HG03280 (cell line): ENCODE measurements at regions not wholly inside any gene's neighbourhood (a gene's known extent, or its start where the extent isn't known, plus 50 kb on each side); places are given as distances from the start of the nearest gene placed in this dataset.

Source experiments
- ATAC-seq: cut with Tn5 transposase; IDR thresholded peaks from one replicate; pipeline ENCODE4 v1.9.1; 2021; ENCODE audit warnings: mild to moderate bottlenecking, moderate library complexity; ENCODE audit not compliant: unreplicated experiment

DNA sequence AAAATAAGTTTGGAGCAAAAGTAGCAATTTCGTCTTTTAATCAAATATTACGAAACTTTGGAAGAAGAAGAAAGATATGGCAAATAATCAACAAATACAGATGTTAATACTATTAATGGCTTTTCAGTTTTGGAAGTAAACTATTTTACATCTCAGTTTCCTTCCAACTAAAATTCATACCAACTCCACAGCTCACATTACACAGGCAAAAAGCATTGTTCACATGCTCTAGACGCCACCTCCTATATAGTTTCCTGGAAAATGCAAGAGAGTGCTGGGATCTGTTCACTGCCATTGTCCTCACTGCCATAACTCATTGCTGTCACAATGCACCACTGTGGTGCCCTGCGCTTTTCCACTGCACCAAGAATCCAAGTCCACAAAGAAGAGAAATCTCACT lies 149.0 kb upstream of the FTMT start:
- no peak for ATAC-seq

DNA sequence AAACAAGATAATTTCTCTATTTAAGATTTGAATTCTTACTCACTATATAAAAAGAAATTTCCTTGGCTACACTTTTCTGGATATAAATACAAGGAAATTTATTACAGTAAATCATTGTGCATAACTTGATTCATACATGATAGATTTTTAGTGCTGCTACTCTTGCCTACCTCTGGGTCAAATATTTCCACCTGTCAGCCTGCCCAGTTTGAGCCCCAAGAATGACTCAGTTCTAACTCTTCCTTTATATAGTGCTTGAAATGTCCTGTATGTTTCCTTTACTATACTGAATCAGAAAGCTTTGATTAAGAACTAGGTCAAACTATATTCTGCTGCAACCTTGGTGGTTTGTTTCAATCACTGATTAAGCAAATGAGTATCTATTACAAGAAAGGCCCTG lies 147.4 kb upstream of the FTMT start:
- no peak for ATAC-seq

DNA sequence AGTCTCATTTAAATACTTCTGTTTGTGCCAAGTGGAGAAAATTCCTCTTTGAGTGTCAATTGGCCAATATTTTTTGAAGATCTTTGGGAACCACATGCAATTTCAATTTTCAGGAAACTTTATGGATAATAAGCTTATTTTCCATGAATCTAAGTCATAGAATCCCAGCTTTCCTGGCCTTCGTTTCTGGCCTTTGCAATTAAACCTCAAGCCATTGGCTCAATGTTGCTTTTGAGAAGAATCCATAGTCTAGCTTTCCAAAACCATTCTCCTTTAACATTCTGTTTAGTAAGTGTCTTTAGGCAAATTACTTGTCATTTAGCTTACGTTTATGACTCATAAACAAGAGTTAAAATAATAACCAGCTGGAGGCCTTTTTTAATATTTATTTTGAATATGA lies 145.0 kb upstream of the FTMT start:
- ATAC-seq: no peak

DNA sequence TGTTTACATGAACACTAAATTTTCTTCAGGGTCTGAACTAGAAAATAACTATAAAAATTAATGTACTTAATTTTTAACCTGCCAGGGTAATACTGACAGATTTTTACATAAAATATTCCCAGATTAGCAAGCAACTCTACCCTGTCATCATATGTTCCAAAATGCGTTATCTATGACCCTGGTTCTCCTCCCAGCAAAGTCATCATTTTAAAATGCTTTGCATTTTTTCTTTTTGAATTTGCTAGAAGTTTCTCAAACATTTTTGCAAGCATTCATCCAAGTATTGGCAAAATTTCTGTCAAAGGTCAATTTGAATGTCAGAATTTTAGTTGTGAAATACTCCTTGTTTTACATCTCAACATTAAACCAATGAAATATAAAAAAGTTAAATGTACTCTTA lies 144.5 kb upstream of the FTMT start:
- ATAC-seq: no peak

DNA sequence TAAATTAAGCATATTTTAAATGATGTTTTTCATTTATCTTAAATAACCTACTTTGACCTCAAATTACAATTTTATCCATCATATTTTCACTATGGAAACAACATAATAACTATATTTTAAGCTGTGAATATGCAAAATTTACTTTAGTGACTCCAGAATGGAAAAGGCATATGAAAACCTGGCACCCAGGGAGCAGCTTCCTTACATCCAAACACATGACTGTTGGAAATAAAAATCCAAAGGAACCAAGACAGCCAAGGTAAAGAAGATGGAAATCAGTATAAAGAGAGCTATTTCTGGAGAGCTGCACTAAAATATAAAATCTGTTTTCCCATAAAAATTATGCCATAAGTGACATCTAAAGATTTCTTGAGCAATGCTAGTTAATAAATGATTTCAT lies 140.3 kb upstream of the FTMT start:
- ATAC-seq: no peak

DNA sequence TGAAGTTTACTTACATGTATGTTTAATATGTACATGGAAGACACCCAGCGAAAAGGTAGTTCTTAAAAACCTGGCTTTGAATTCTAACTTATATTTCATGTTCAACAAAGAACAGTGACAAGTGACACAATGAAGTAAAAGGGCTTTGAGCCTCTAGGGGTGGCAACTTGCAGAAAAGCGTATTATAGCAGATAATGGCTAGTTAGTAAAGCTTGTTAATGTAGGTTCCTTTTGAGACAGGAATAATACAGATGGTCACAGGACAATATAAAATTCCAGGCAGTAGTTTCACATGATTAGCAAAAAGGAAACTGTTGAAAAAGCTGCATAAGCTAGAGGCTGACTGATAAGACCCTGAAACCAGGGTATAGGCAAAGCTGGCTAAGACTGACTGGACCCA lies 132.4 kb upstream of the FTMT start:
- no peak for ATAC-seq

DNA sequence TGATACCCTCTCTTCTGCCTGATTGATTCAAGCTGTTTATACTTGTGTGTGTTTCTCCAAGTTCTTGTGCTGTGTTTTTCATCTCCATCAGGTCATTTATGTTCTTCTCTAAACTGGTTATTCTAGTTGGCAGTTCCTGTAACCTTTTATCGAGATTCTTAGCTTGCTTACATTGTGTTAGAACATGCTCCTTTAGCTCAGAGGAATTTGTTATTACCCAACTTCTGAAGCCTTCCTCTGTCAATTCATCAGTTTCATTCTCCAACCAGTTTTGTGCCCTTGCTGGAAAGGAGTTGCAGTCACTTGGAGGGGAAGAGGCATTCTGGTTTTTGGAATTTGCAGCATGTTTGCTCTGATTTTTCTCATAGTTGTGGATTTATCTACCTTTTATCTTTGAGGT lies 126.2 kb upstream of the FTMT start:
- no peak for ATAC-seq

DNA sequence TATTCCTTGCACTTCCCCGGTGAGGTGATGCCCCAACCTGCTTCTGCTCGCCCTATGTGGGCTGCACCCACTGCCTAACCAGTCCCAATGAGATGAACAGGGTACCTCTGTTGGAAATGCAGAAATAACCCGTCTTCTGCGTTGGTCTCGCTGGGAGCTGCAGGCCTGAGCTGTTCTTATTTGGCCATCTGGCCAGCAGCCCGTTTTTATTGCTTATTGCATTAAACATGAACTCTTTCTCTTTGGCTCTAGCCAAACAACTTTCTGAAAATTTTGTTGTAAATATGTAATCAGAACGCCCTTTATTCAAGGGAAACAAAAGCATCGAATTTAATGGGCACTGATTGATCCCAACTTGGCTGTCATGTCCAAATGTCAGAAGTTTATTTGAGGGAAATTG lies 124.7 kb upstream of the FTMT start:
- no peak for ATAC-seq

DNA sequence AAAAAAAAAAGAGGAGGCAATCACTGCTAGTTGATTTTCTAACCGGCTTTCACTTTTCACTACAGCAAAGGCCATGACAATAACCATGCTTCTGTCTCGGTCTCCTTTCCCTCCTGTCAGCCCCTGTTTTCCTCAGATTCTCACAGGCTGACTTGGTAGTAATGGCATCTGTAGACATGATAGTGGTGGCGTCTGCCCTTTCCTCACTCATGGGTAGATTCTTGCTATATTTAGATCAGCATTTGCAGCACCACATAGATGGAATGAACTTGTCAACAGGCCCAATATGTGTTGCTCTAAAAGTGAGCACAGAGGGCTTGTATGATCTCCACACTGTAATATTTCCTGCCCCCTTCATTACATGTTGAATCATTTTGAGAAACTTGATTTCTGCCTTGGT lies 120.3 kb upstream of the FTMT start:
- no peak for ATAC-seq

DNA sequence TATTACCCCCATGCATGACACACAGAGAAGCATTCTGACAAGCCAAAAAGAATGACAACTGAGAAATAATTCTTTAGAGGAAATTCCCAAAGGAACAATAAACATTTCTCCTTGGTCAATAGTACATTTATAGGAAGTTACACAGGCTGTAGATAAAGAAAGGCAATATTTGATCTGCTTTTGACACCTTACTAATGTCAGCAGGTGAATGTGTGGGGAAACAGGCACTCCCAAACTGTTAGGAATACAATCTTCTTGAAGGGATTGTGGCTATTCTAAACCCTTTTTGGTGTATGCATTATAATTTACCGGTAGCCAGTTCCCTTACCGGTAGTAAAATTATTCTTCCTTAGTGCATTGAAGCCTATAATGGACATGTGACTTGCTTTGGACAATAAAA lies 116.1 kb upstream of the FTMT start:
- ATAC-seq: no peak

DNA sequence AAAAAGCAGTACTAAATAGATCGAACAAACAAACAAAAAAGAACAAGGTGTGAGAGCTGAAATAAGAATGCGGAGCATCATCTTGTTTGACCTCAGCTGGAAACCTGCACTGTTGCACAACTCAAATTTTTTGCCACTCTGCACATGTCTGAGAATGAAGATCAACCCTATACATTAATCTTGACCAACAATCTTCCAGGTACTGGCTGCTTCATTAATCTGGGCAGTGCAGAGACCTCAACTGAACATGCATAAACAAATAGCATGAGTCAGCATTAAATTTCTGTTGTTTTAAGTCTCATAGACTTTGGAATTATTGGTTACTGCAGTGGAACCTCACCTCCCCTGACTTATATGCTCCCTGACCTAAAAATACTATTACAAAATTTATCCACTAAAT lies 114.6 kb upstream of the FTMT start:
- no peak for ATAC-seq

DNA sequence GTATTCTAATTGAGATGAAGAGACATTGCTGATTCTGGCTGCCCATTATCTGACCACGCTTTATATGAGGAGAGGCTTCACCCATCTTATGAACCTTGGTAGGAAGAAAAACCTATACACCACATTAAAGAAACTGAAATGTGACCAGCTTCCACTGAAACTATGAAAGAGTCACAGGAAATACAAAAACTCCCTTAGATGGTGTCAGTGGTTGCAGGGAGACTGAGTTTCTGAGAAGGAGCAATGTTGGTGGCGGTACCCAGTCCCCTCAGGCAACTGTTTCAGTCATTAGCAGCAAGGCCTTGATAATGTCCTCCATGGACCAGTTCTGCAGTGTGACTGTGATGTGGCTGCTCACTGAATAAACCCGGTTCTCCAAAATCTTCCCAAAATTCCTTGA lies 110.5 kb upstream of the FTMT start:
- no peak for ATAC-seq

DNA sequence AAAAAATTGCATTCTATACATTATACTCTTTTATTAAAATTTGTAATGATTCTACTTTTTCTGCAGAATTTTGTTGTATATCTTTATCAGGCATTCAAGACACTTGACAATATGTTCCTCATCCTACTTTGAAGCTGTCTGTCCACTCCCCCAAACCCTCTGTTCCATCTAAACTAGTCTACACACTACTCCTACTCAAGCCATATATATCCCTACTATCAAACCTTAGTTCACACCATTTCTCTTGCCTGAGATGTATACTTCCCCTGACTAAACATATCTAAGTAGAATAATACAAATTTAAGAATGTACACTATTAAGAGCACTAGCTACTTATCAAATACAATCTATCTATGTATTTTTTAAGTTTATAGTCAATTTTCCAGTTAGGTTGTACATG lies 107.1 kb upstream of the FTMT start:
- ATAC-seq: no peak

DNA sequence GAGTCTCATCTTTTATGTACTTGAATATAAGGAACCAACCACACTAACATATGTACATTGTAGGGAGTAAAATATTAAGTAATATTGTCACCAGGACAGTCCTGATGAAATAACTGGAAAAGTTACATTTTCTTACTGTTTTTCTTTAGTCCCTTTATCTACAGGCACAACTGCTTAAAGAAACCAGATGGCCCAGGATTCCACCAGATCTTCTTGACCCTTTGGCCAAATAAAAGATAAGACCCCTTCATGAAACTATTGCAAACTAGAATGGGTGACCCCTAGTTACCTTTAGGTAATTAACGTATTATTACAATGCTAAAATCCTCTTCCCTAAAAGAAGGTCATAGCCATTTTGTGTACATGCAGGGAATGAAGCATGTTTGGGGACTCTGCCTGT lies 106.3 kb upstream of the FTMT start:
- ATAC-seq: no peak

DNA sequence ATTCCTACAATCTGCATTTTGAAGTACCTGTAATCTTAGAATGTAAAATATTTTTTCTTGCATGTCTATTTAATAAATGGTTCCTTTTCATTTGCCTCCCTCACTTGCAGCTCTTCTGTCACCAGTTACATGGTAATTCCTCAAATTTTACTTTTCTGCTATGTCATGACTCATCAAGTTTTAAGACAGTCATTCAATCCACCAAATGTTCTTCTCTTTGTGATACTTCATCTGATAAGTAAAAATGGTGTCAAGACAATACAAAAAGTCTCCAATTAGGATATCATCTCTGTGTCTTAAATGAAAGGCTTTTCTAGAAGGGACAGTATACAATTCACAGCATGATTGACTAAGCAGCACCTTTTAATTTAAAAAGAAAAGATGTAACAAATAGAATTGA lies 104.9 kb upstream of the FTMT start:
- no peak for ATAC-seq

DNA sequence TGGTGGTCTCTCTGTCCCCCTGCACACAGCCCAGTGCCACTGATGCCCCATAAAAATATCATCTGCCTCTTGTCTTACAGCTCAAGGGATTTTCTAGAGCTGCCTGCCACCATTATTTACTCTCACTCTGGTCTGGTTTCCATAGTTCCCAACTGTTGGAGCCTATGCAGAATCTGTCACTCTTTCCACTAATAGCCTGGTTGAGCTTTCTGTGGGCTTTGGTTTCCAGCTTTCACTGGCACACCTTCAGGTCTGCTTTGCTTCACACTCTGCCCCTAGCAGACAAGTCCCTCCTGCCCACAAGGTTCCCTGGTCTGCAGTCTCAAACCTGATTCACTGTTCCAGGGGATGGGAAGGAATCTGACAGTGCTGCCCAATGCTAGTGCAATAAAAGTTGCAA lies 103.0 kb upstream of the FTMT start:
- ATAC-seq: no peak

DNA sequence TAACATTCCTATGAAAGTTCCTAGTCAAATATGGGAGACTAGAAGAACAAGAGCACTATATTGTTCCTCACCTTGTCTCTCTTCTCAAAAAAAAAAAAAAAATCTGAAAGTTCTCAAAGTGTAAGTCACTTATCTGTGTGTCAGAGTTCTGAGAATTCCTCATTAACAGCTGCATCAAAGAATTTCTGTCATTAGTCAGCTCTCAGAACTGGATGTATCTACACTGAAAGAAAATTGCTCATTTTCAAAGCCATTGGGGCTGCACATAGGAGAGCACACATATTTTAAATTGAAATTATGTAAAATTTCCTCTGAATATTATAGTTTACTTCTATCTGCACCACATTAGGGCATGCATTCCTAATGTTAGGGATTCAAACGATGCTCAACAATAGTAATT lies 99.5 kb upstream of the FTMT start:
- no peak for ATAC-seq

DNA sequence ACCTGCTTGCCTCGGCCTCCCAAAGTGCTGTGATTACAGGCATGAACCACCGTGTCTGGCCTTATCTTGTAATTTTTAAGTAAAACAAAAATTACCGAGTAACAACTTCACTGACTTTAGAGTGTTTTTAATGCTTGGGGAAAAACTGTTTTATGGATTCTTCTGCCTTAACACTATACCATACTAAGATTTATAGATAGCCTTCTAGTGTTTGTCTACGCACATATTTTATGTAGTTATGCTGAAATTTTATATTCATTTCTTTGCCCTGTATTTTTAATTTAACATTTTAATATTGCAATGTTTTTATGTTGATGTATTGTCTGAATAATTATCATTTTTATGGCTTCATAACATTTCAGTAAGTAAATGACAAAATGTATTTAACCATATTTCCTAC lies 96.4 kb upstream of the FTMT start:
- ATAC-seq: no peak

DNA sequence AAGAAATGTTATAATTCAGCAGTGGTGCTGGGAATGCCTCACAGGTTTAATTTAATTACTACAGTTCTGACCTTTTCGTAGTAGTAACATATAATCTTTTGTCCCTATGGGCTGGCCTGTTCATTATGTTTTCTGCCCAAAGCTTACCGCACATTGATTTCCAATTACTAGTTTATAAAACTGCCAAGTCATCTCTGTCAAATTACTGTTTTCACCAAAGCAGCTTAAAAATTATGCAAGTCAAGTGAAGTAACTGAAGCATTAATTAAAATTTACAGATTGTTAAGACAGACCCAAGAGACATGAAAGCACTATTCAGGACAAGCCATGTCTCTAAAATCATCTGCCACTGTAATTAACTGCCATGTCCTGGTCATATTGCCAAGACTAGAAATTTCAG lies 93.9 kb upstream of the FTMT start:
- no peak for ATAC-seq

DNA sequence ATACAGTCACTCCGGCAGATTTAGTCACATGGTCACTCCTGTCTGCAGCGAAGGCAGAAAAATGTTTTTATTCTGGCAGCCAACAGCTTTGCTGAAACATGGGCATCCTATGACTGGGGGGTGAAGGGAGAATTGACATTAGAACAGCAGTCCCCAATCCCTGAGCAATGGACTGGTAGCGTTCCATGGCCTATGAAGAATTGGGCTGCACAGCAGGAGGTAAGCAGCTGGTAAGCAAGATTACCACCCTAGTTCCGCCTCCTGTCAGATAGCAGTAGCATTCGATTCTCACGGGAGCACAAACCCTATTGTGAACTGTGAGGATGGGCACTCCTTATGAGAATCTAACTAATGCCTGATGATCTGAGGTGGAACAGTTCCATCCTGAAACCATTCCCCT lies 93.1 kb upstream of the FTMT start:
- ATAC-seq: no peak

DNA sequence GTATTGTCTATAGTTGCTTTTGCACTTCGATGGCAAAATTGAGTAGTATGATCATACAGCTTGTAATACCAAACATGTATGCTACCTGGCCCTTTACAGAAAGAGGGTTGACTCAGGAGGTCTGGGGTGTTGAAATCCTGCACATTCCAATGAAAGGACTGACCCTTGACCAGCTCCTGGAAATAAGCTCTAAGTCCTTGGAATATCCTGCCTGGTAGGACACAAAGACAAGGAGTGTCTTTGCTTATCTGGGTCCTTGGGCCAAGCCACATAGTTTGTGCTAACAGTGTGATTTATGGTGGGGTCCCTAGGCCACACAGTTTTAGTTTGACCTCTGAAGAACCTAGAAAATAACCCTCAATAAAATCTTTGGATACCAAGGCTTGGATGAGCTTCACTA lies 89.3 kb upstream of the FTMT start:
- no peak for ATAC-seq

DNA sequence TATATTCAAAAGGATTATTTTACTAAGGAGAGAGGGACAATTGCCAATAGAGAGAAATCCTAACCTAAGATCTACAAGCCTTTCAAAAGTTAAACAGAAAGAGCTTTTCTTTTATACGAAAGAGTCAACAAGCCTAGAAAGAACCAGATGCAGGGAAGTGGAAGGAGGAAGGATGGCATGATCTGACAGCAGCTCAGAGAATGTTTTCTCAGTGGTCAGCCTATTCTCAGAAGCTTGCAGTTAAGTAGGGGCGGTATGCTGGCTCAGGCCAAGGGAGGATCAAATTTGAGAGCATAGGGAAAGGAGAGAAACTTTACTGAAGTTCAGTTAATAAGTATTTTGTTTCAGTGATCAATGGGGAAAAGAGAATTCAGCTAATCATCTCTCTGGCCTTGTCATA lies 88.0 kb upstream of the FTMT start:
- ATAC-seq: no peak

DNA sequence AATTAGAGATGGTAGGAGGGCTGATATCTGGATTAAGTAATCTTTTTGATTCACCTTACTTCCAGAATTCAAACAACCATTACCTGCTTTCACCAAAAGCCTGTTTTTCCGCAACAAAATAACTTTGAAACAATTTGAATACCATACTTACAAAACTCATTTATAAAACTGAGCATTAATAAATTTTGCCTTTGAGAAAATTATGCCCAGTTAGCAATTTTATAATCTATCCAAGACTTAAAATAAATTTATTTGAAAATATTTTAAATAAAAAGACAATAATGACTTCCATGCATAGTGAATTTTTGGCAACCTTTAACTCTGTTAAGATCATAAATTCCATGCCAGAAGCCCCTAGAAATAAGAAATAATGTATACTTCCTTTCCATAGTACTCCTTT lies 71.3 kb upstream of the FTMT start:
- no peak for ATAC-seq

DNA sequence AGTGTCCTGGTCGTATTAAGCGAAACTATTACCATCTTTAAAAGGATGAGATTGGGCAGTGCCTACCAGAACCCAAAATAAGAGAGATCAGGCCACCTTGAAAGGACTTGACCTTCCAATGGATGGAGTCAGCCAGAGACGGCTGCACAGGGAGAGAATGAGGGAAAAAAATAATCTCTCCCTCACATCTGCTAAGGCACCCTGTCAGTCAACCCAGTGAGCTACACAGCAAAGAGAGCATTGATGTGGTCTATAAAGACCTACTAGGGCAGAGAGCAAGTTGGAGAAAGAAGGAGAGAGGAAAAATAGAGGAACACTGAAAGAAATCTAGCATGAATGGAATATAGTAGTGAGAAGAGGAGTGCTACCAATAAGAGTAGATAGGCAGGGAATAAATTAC lies 68.0 kb upstream of the FTMT start:
- no peak for ATAC-seq
